ENCODE measurements at regions not wholly inside any gene's neighbourhood (a gene's known extent, or its start where the extent isn't known, plus 50 kb on each side); places are given as distances from the start of the nearest gene placed in this dataset.

- TF ChIP-seq CTCF (conservative IDR thresholded peaks at IDR 0.05; ENCODE audit: low read depth, low read length): no peak
- no peak overlapping the region for H3K4me3 ChIP-seq (ENCODE audit: low read depth, low read length)
- DNase-seq (ENCODE audit: low read depth): no peak
Measured at GRCh38 chr9:7298123-7298522, 501.5 kb downstream of the DMAC1 start.

- TF ChIP-seq CTCF (conservative IDR thresholded peaks at IDR 0.05; ENCODE audit: low read depth, low read length): no peak
- no peak for DNase-seq (ENCODE audit: low read depth)
- H3K4me3 ChIP-seq (ENCODE audit: low read depth, low read length): no peak overlapping the region
Measured at GRCh38 chr9:7297521-7297920, 502.1 kb downstream of the DMAC1 start.

GRCh38 chr9:7293091-7293490 lies 506.5 kb downstream of the DMAC1 start:
- TF ChIP-seq CTCF (conservative IDR thresholded peaks at IDR 0.05; ENCODE audit: low read depth, low read length): no peak
- H3K4me3 ChIP-seq (ENCODE audit: low read depth, low read length): no peak overlapping the region

GRCh38 chr9:7289773-7290172 lies 509.8 kb downstream of the DMAC1 start:
- H3K4me3 ChIP-seq (ENCODE audit: low read depth, low read length): no peak overlapping the region
- DNase-seq (ENCODE audit: low read depth): no peak
- no peak for TF ChIP-seq CTCF (conservative IDR thresholded peaks at IDR 0.05; ENCODE audit: low read depth, low read length)

More at GRCh38 chr9:7293091-7293490, 506.5 kb downstream of the DMAC1 start:
- DNase-seq (ENCODE audit: low read depth): no peak

- H3K4me3 ChIP-seq (ENCODE audit: low read depth, low read length): no peak overlapping the region
- DNase-seq (ENCODE audit: low read depth): no peak
- no peak for TF ChIP-seq CTCF (conservative IDR thresholded peaks at IDR 0.05; ENCODE audit: low read depth, low read length)
Measured at GRCh38 chr9:7287986-7288385, 511.6 kb downstream of the DMAC1 start.

- TF ChIP-seq CTCF (conservative IDR thresholded peaks at IDR 0.05; ENCODE audit: low read depth, low read length): no peak
- H3K4me3 ChIP-seq (ENCODE audit: low read depth, low read length): no peak overlapping the region
- DNase-seq (ENCODE audit: low read depth): no peak
Measured at GRCh38 chr9:7287065-7287464, 512.5 kb downstream of the DMAC1 start.

- no peak for DNase-seq (ENCODE audit: low read depth)
- no peak overlapping the region for H3K4me3 ChIP-seq (ENCODE audit: low read depth, low read length)
- no peak for TF ChIP-seq CTCF (conservative IDR thresholded peaks at IDR 0.05; ENCODE audit: low read depth, low read length)
Measured at GRCh38 chr9:7286101-7286500, 513.5 kb downstream of the DMAC1 start.

Data from choroid plexus epithelial cell (primary cell).